ENCODE measurements at regions not wholly inside any gene's neighbourhood (a gene's known extent, or its start where the extent isn't known, plus 50 kb on each side); places are given as distances from the start of the nearest gene placed in this dataset.
"Not testable (repeated sequence)": the region's sequence is repeated elsewhere in the genome, so short reads cannot be mapped to it uniquely, and the experiment has no call there.

DNA sequence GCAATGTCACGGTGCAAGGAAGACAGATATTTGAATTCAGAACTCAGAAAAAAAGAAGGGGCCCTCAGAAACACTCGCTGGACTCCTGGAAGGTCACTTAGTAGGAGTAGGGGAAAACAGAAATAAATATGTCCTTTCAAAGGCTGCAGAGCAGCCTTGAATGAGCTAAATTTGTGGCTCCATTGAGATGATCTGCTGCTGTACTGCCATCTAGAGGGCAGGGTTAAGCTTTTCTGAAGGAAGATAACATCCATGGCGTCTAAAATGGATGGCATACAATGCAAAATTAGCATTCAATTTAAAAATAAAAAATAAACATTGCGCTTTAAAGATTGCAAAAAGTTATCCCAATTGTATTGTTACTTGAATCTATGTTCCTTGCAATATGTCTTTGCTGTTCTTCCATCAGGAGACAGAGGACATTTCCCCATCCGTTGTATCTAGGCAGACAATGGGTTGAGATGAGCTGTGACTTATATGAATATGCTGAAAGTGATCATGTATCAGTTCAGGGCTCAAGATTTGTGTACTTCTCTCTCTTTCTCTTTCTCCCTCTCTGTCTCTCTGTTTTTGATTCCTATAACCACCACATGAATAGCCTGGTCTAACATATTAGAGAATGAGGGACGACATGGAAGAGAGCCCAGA lies 642.2 kb downstream of the SH2D4B start:
- DNase-seq (ENCODE audit: low spot score) = peak; percentile 29
- TF ChIP-seq CTCF (IDR thresholded peaks at IDR 0.05; ENCODE audit: unreplicated experiment) = peak; percentile 19
- peaks cover 3% of the 10 kb centered on the region for H3K4me1 Mint-ChIP-seq (ENCODE audit: unreplicated experiment)
- peaks cover 4% of the 10 kb centered on the region for H3K36me3 Mint-ChIP-seq (ENCODE audit: low read depth, unreplicated experiment)
- H3K4me3 Mint-ChIP-seq (ENCODE audit: unreplicated experiment) = no peak overlapping the region
- H3K9me3 Mint-ChIP-seq (ENCODE audit: unreplicated experiment) = no peaks in the 10 kb centered on the region
- no peak overlapping the region for H3K27ac Mint-ChIP-seq (ENCODE audit: unreplicated experiment)
- no peaks in the 10 kb centered on the region for H3K27me3 Mint-ChIP-seq (ENCODE audit: unreplicated experiment)

GRCh38 chr10:81182296-81182695 lies 644.6 kb downstream of the SH2D4B start:
- H3K36me3 Mint-ChIP-seq (ENCODE audit: low read depth, unreplicated experiment) = no peaks in the 10 kb centered on the region
- no peaks in the 10 kb centered on the region for H3K27me3 Mint-ChIP-seq (ENCODE audit: unreplicated experiment)
- no peak for DNase-seq (ENCODE audit: low spot score)
- TF ChIP-seq CTCF (IDR thresholded peaks at IDR 0.05; ENCODE audit: unreplicated experiment) = no peak
- no peak overlapping the region for H3K4me3 Mint-ChIP-seq (ENCODE audit: unreplicated experiment)
- no peak overlapping the region for H3K27ac Mint-ChIP-seq (ENCODE audit: unreplicated experiment)
- H3K9me3 Mint-ChIP-seq (ENCODE audit: unreplicated experiment) = no peaks in the 10 kb centered on the region
- H3K4me1 Mint-ChIP-seq (ENCODE audit: unreplicated experiment) = peaks cover 3% of the 10 kb centered on the region

GRCh38 chr10:81192221-81192788 lies 654.6 kb downstream of the SH2D4B start:
- H3K27me3 Mint-ChIP-seq (ENCODE audit: unreplicated experiment) = no peaks in the 10 kb centered on the region
- TF ChIP-seq CTCF (IDR thresholded peaks at IDR 0.05; ENCODE audit: unreplicated experiment) = no peak
- H3K9me3 Mint-ChIP-seq (ENCODE audit: unreplicated experiment) = no peaks in the 10 kb centered on the region
- no peaks in the 10 kb centered on the region for H3K4me1 Mint-ChIP-seq (ENCODE audit: unreplicated experiment)
- H3K4me3 Mint-ChIP-seq (ENCODE audit: unreplicated experiment) = no peak overlapping the region
- no peak overlapping the region for H3K27ac Mint-ChIP-seq (ENCODE audit: unreplicated experiment)
- no peak for DNase-seq (ENCODE audit: low spot score)
- no peaks in the 10 kb centered on the region for H3K36me3 Mint-ChIP-seq (ENCODE audit: low read depth, unreplicated experiment)

GRCh38 chr10:81200801-81201200 lies 663.1 kb downstream of the SH2D4B start:
- H3K27ac Mint-ChIP-seq (ENCODE audit: unreplicated experiment) = no peak overlapping the region

DNA sequence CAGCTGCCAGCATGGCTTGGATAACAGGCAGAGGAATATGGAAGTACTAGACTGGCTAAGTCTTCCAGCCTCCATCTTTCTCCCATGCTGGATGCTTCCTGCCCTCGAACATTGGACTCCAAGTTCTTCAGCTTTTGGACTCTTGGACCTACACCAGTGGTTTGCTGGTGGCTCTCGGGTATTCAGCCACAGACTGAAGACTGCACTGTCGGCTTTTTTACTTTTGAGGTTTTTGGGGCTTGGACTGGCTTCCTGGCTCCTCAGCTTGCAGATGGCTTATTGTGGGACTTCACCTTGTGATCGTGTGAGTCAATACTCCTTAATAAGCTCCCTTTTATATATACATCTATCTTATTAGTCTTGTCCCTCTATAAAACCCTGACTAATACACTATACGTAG lies 667.6 kb upstream of the NRG3 start:
- DNase-seq (ENCODE audit: low spot score); H3K4me3 Mint-ChIP-seq (ENCODE audit: unreplicated experiment); H3K9me3 Mint-ChIP-seq (ENCODE audit: unreplicated experiment); H3K27me3 Mint-ChIP-seq (ENCODE audit: unreplicated experiment); H3K4me1 Mint-ChIP-seq (ENCODE audit: unreplicated experiment); H3K36me3 Mint-ChIP-seq (ENCODE audit: low read depth, unreplicated experiment); H3K27ac Mint-ChIP-seq (ENCODE audit: unreplicated experiment): not testable (repeated sequence)

More at GRCh38 chr10:81200801-81201200, 663.1 kb downstream of the SH2D4B start:
- Mint-ChIP-seq H3K36me3 (ENCODE audit: low read depth, unreplicated experiment) (no peaks in the 10 kb centered on the region), H3K4me3 (ENCODE audit: unreplicated experiment) (no peak overlapping the region), H3K27me3 (ENCODE audit: unreplicated experiment) (no peaks in the 10 kb centered on the region), H3K4me1 (ENCODE audit: unreplicated experiment) (no peaks in the 10 kb centered on the region), H3K9me3 (ENCODE audit: unreplicated experiment) (no peaks in the 10 kb centered on the region)
- TF ChIP-seq CTCF (IDR thresholded peaks at IDR 0.05; ENCODE audit: unreplicated experiment) = no peak
- DNase-seq (ENCODE audit: low spot score) = no peak
